ENCODE measurements at regions not wholly inside any gene's neighbourhood (a gene's known extent, or its start where the extent isn't known, plus 50 kb on each side); places are given as distances from the start of the nearest gene placed in this dataset.

- Histone ChIP-seq H3K36me3 (ENCODE audit: control insufficient read depth, insufficient read depth, low read length) (no peaks in the 10 kb centered on the region), H3K4me3 (ENCODE audit: extremely low read depth, insufficient read depth, low read length, poor library complexity, severe bottlenecking) (no peak overlapping the region), H3K27ac (ENCODE audit: low read depth, low read length, severe bottlenecking) (no peak overlapping the region), H3K9me3 (ENCODE audit: control insufficient read depth, low read length) (no peaks in the 10 kb centered on the region), H3K4me1 (ENCODE audit: control insufficient read depth, insufficient read depth, low read length, poor library complexity, severe bottlenecking) (no peaks in the 10 kb centered on the region)
- WGBS, 2 experiments (ENCODE audit: insufficient coverage in 2 of 2), result 97 to 100% methylated on average over 2 to 6 of the region's 12 CpGs
Measured at GRCh38 chrX:40343319-40343718, 237.5 kb upstream of the ATP6AP2 start.

- Histone ChIP-seq H3K27ac (ENCODE audit: low read depth, low read length, severe bottlenecking) (no peak overlapping the region), H3K4me3 (ENCODE audit: extremely low read depth, insufficient read depth, low read length, poor library complexity, severe bottlenecking) (no peak overlapping the region), H3K36me3 (ENCODE audit: control insufficient read depth, insufficient read depth, low read length) (no peaks in the 10 kb centered on the region), H3K9me3 (ENCODE audit: control insufficient read depth, low read length) (no peaks in the 10 kb centered on the region), H3K4me1 (ENCODE audit: control insufficient read depth, insufficient read depth, low read length, poor library complexity, severe bottlenecking) (no peaks in the 10 kb centered on the region)
- WGBS, 2 experiments (ENCODE audit: insufficient coverage in 2 of 2), result no CpG with 5 or more reads among the region's 1 CpG
Measured at GRCh38 chrX:40340116-40340515, 240.7 kb upstream of the ATP6AP2 start.

GRCh38 chrX:40333344-40333743, 235.6 kb upstream of the BCOR start:
- no peaks in the 10 kb centered on the region for H3K9me3 ChIP-seq (ENCODE audit: control insufficient read depth, low read length)
- no peaks in the 10 kb centered on the region for H3K36me3 ChIP-seq (ENCODE audit: control insufficient read depth, insufficient read depth, low read length)
- H3K4me3 ChIP-seq (ENCODE audit: extremely low read depth, insufficient read depth, low read length, poor library complexity, severe bottlenecking), result no peak overlapping the region
- no CpG with 5 or more reads among the region's 3 CpGs for WGBS, 2 experiments (ENCODE audit: insufficient coverage in 2 of 2)
- H3K27ac ChIP-seq (ENCODE audit: low read depth, low read length, severe bottlenecking), result no peak overlapping the region
- no peaks in the 10 kb centered on the region for H3K4me1 ChIP-seq (ENCODE audit: control insufficient read depth, insufficient read depth, low read length, poor library complexity, severe bottlenecking)

GRCh38 chrX:40331762-40332161, 234.0 kb upstream of the BCOR start:
- H3K4me3 ChIP-seq (ENCODE audit: extremely low read depth, insufficient read depth, low read length, poor library complexity, severe bottlenecking), result no peak overlapping the region
- H3K9me3 ChIP-seq (ENCODE audit: control insufficient read depth, low read length), result no peaks in the 10 kb centered on the region
- H3K27ac ChIP-seq (ENCODE audit: low read depth, low read length, severe bottlenecking), result no peak overlapping the region
- no CpG with 5 or more reads among the region's 5 CpGs for WGBS, 2 experiments (ENCODE audit: insufficient coverage in 2 of 2)
- no peaks in the 10 kb centered on the region for H3K4me1 ChIP-seq (ENCODE audit: control insufficient read depth, insufficient read depth, low read length, poor library complexity, severe bottlenecking)
- H3K36me3 ChIP-seq (ENCODE audit: control insufficient read depth, insufficient read depth, low read length), result no peaks in the 10 kb centered on the region

- no CpG with 5 or more reads among the region's 5 CpGs for WGBS, 2 experiments (ENCODE audit: insufficient coverage in 2 of 2)
- no peak overlapping the region for H3K4me3 ChIP-seq (ENCODE audit: extremely low read depth, insufficient read depth, low read length, poor library complexity, severe bottlenecking)
- no peaks in the 10 kb centered on the region for H3K9me3 ChIP-seq (ENCODE audit: control insufficient read depth, low read length)
- no peaks in the 10 kb centered on the region for H3K36me3 ChIP-seq (ENCODE audit: control insufficient read depth, insufficient read depth, low read length)
- no peak overlapping the region for H3K27ac ChIP-seq (ENCODE audit: low read depth, low read length, severe bottlenecking)
- no peaks in the 10 kb centered on the region for H3K4me1 ChIP-seq (ENCODE audit: control insufficient read depth, insufficient read depth, low read length, poor library complexity, severe bottlenecking)
Measured at GRCh38 chrX:40331353-40331752, 233.6 kb upstream of the BCOR start.

- H3K4me1 ChIP-seq (ENCODE audit: control insufficient read depth, insufficient read depth, low read length, poor library complexity, severe bottlenecking), result no peaks in the 10 kb centered on the region
- no peak overlapping the region for H3K4me3 ChIP-seq (ENCODE audit: extremely low read depth, insufficient read depth, low read length, poor library complexity, severe bottlenecking)
- H3K27ac ChIP-seq (ENCODE audit: low read depth, low read length, severe bottlenecking), result no peak overlapping the region
- H3K9me3 ChIP-seq (ENCODE audit: control insufficient read depth, low read length), result no peaks in the 10 kb centered on the region
- 80% methylated on average over 2 of the region's 2 CpGs; no CpG with 5 or more reads in 1 of the 2 experiments for WGBS, 2 experiments (ENCODE audit: insufficient coverage in 2 of 2)
- H3K36me3 ChIP-seq (ENCODE audit: control insufficient read depth, insufficient read depth, low read length), result no peaks in the 10 kb centered on the region
Measured at GRCh38 chrX:40329616-40330015, 231.9 kb upstream of the BCOR start.

GRCh38 chrX:40327085-40327484, 229.3 kb upstream of the BCOR start:
- H3K4me1 ChIP-seq (ENCODE audit: control insufficient read depth, insufficient read depth, low read length, poor library complexity, severe bottlenecking), result no peaks in the 10 kb centered on the region
- no peaks in the 10 kb centered on the region for H3K9me3 ChIP-seq (ENCODE audit: control insufficient read depth, low read length)
- H3K27ac ChIP-seq (ENCODE audit: low read depth, low read length, severe bottlenecking), result no peak overlapping the region
- H3K4me3 ChIP-seq (ENCODE audit: extremely low read depth, insufficient read depth, low read length, poor library complexity, severe bottlenecking), result no peak overlapping the region
- WGBS, 2 experiments (ENCODE audit: insufficient coverage in 2 of 2), result 100% methylated on average over 1 of the region's 1 CpG; no CpG with 5 or more reads in 1 of the 2 experiments
- H3K36me3 ChIP-seq (ENCODE audit: control insufficient read depth, insufficient read depth, low read length), result no peaks in the 10 kb centered on the region

GRCh38 chrX:40326186-40326965, 228.6 kb upstream of the BCOR start:
- H3K4me1 ChIP-seq (ENCODE audit: control insufficient read depth, insufficient read depth, low read length, poor library complexity, severe bottlenecking), result no peaks in the 10 kb centered on the region
- no peak overlapping the region for H3K4me3 ChIP-seq (ENCODE audit: extremely low read depth, insufficient read depth, low read length, poor library complexity, severe bottlenecking)
- no peak overlapping the region for H3K27ac ChIP-seq (ENCODE audit: low read depth, low read length, severe bottlenecking)
- no peaks in the 10 kb centered on the region for H3K36me3 ChIP-seq (ENCODE audit: control insufficient read depth, insufficient read depth, low read length)
- WGBS, 2 experiments (ENCODE audit: insufficient coverage in 2 of 2), result 86% methylated on average over 4 to 6 of the region's 8 CpGs
- no peaks in the 10 kb centered on the region for H3K9me3 ChIP-seq (ENCODE audit: control insufficient read depth, low read length)

GRCh38 chrX:40325161-40325560, 227.4 kb upstream of the BCOR start:
- 93 to 95% methylated on average over 7 to 9 of the region's 11 CpGs for WGBS, 2 experiments (ENCODE audit: insufficient coverage in 2 of 2)
- H3K9me3 ChIP-seq (ENCODE audit: control insufficient read depth, low read length), result no peaks in the 10 kb centered on the region
- H3K36me3 ChIP-seq (ENCODE audit: control insufficient read depth, insufficient read depth, low read length), result no peaks in the 10 kb centered on the region
- no peaks in the 10 kb centered on the region for H3K4me1 ChIP-seq (ENCODE audit: control insufficient read depth, insufficient read depth, low read length, poor library complexity, severe bottlenecking)
- H3K27ac ChIP-seq (ENCODE audit: low read depth, low read length, severe bottlenecking), result no peak overlapping the region
- H3K4me3 ChIP-seq (ENCODE audit: extremely low read depth, insufficient read depth, low read length, poor library complexity, severe bottlenecking), result no peak overlapping the region

GRCh38 chrX:40323977-40324376, 226.2 kb upstream of the BCOR start:
- Histone ChIP-seq H3K36me3 (ENCODE audit: control insufficient read depth, insufficient read depth, low read length) (no peaks in the 10 kb centered on the region), H3K9me3 (ENCODE audit: control insufficient read depth, low read length) (no peaks in the 10 kb centered on the region), H3K27ac (ENCODE audit: low read depth, low read length, severe bottlenecking) (no peak overlapping the region), H3K4me1 (ENCODE audit: control insufficient read depth, insufficient read depth, low read length, poor library complexity, severe bottlenecking) (no peaks in the 10 kb centered on the region), H3K4me3 (ENCODE audit: extremely low read depth, insufficient read depth, low read length, poor library complexity, severe bottlenecking) (no peak overlapping the region)
- 76 to 83% methylated on average over 2 to 3 of the region's 5 CpGs for WGBS, 2 experiments (ENCODE audit: insufficient coverage in 2 of 2)

GRCh38 chrX:40320819-40321218, 223.1 kb upstream of the BCOR start:
- Histone ChIP-seq H3K4me1 (ENCODE audit: control insufficient read depth, insufficient read depth, low read length, poor library complexity, severe bottlenecking) (no peaks in the 10 kb centered on the region), H3K4me3 (ENCODE audit: extremely low read depth, insufficient read depth, low read length, poor library complexity, severe bottlenecking) (no peak overlapping the region), H3K27ac (ENCODE audit: low read depth, low read length, severe bottlenecking) (no peak overlapping the region), H3K9me3 (ENCODE audit: control insufficient read depth, low read length) (no peaks in the 10 kb centered on the region), H3K36me3 (ENCODE audit: control insufficient read depth, insufficient read depth, low read length) (no peaks in the 10 kb centered on the region)
